Common myeloid progenitor, CD34-positive (primary cell): ENCODE measurements at regions not wholly inside any gene's neighbourhood (a gene's known extent, or its start where the extent isn't known, plus 50 kb on each side); places are given as distances from the start of the nearest gene placed in this dataset.
"Not testable (repeated sequence)": the region's sequence is repeated elsewhere in the genome, so short reads cannot be mapped to it uniquely, and the experiment has no call there.

Experiments
- CTCF ChIA-PET: fragments of 350-600 bp; sonication (Branson Sonifier 250); formaldehyde crosslinking; loops from one replicate; lab custom pipeline; 2021; ENCODE audit warnings: antibody characterized with exemption; lab: Charles Lee
- POLR2A ChIA-PET: fragments of 350-600 bp; sonication (Branson Sonifier 250); formaldehyde crosslinking; loops from one replicate; lab custom pipeline; 2021; ENCODE audit warnings: antibody characterized with exemption; lab: Charles Lee
- DNase-seq, 3 donors: peaks; one replicate each; pipeline versions ENCODE4 v3.0.0 to v3.0.0-alpha.2; 2013
- H3K27ac ChIP-seq, 2 experiments: 1 replicate in 1 of 2; 2 replicates in 1 of 2; pipeline ENCODE4 v1.7.0; 2013; ENCODE audit warnings: inconsistent platforms in 2 of 2, low read length in 2 of 2, mild to moderate bottlenecking in 2 of 2, low read depth in 1 of 2, moderate library complexity in 1 of 2; ENCODE audit not compliant: severe bottlenecking in 2 of 2, insufficient read depth in 1 of 2, poor library complexity in 1 of 2
- H3K27me3 ChIP-seq, 5 experiments: replicated peaks in 2 of 5; 1 replicate in 3 of 5; 2 replicates in 2 of 5; pipeline versions ENCODE4 v1.6.1 to v1.7.0; 2013; ENCODE audit warnings: low read length in 4 of 5, mild to moderate bottlenecking in 2 of 5, moderate library complexity in 2 of 5, inconsistent platforms in 1 of 5; ENCODE audit not compliant: insufficient read depth in 5 of 5, control insufficient read depth in 4 of 5
- H3K36me3 ChIP-seq, 4 experiments: 1 replicate in 2 of 4; 2 replicates in 2 of 4; pipeline versions ENCODE4 v1.6.1 to v1.7.0; 2013; ENCODE audit warnings: low read length in 3 of 4, control low read depth in 1 of 4, mild to moderate bottlenecking in 1 of 4; ENCODE audit not compliant: control insufficient read depth in 4 of 4, insufficient read depth in 4 of 4
- H3K4me1 ChIP-seq, 4 experiments: 1 replicate in 3 of 4; 2 replicates in 1 of 4; pipeline versions ENCODE4 v1.6.1 to v1.7.1; 2013; ENCODE audit warnings: low read length in 3 of 4, mild to moderate bottlenecking in 3 of 4, control low read depth in 1 of 4, inconsistent platforms in 1 of 4, moderate library complexity in 1 of 4; ENCODE audit not compliant: control insufficient read depth in 4 of 4, insufficient read depth in 4 of 4; ENCODE audit errors: control extremely low read depth in 1 of 4
- H3K4me3 ChIP-seq, 7 experiments: 1 replicate in 4 of 7; 2 replicates in 3 of 7; pipeline versions ENCODE4 v1.5.1 to v1.7.0; 2013; ENCODE audit warnings: mild to moderate bottlenecking in 7 of 7, low read length in 6 of 7, moderate library complexity in 6 of 7, inconsistent platforms in 2 of 7, low read depth in 2 of 7, control low read depth in 1 of 7; ENCODE audit not compliant: insufficient read depth in 4 of 7, control insufficient read depth in 1 of 7; ENCODE audit errors: extremely low read depth in 1 of 7
- H3K9me3 ChIP-seq, 5 experiments: 1 replicate in 4 of 5; 2 replicates in 1 of 5; pipeline versions ENCODE4 v1.6.1 to v1.7.1; 2013; ENCODE audit warnings: low read length in 4 of 5, mild to moderate bottlenecking in 2 of 5, inconsistent platforms in 1 of 5, low read depth in 1 of 5, moderate library complexity in 1 of 5; ENCODE audit not compliant: control insufficient read depth in 4 of 5, insufficient read depth in 2 of 5; ENCODE audit errors: control extremely low read depth in 1 of 5
- WGBS: methylation state at CpG from one replicate; pipeline ENCODE4 v1.1.5; 2013; ENCODE audit not compliant: insufficient coverage; 5-methylcytosine and 5-hydroxymethylcytosine counted together

GRCh38 chr12:5332551-5332950 is 99.4 kb upstream of the NTF3 start:
- Histone ChIP-seq H3K4me3 (no peak overlapping the region), H3K27me3 (no peaks in the 10 kb centered on the region), H3K9me3 (no peaks in the 10 kb centered on the region), H3K36me3 (no peaks in the 10 kb centered on the region), H3K27ac (no peak overlapping the region), H3K4me1 (no peaks in the 10 kb centered on the region)
- WGBS = 93% methylated on average over 2 of the region's 3 CpGs
- POLR2A ChIA-PET = no interaction called here
- CTCF ChIA-PET = no interaction called here
- DNase-seq = no peak

GRCh38 chr12:5333096-5333495 is 98.8 kb upstream of the NTF3 start:
- no peak overlapping the region for H3K27ac ChIP-seq
- H3K27me3 ChIP-seq = no peaks in the 10 kb centered on the region
- no peaks in the 10 kb centered on the region for H3K9me3 ChIP-seq
- WGBS = 95% methylated on average over 7 of the region's 7 CpGs
- H3K4me3 ChIP-seq = no peak overlapping the region
- ChIA-PET POLR2A (no interaction called here), CTCF (no interaction called here)
- no peak for DNase-seq
- H3K36me3 ChIP-seq = no peaks in the 10 kb centered on the region
- no peaks in the 10 kb centered on the region for H3K4me1 ChIP-seq

GRCh38 chr12:5335069-5335468 is 96.8 kb upstream of the NTF3 start:
- Histone ChIP-seq H3K27ac (no peak overlapping the region), H3K9me3 (no peaks in the 10 kb centered on the region), H3K4me1 (no peaks in the 10 kb centered on the region), H3K4me3 (no peak overlapping the region), H3K27me3 (no peaks in the 10 kb centered on the region), H3K36me3 (no peaks in the 10 kb centered on the region)
- CTCF ChIA-PET = interaction anchor here (1.2 kb wide), 1 partner anchor 18 kb away, joined by 3 read pairs; no protein-coding TSS in a partner anchor
- 100% methylated on average over 2 of the region's 2 CpGs for WGBS
- POLR2A ChIA-PET = no interaction called here
- no peak for DNase-seq

GRCh38 chr12:5341086-5341485 is 90.8 kb upstream of the NTF3 start:
- WGBS = no CpG with 5 or more reads among the region's 2 CpGs
- not testable (repeated sequence) for H3K27ac ChIP-seq

GRCh38 chr12:5343711-5344110 is 88.2 kb upstream of the NTF3 start:
- ChIA-PET POLR2A (no interaction called here), CTCF (interaction anchor here (0.6 kb wide), 1 partner anchor 21 kb away, joined by 3 read pairs; no protein-coding TSS in a partner anchor)
- Histone ChIP-seq H3K27ac (no peak overlapping the region), H3K27me3 (peaks cover 0 to 2% (median 0%) of the 10 kb centered on the region in 5 experiments), H3K36me3 (no peaks in the 10 kb centered on the region), H3K4me1 (no peaks in the 10 kb centered on the region), H3K4me3 (no peak overlapping the region), H3K9me3 (no peaks in the 10 kb centered on the region)
- WGBS = 100% methylated on average over 3 of the region's 3 CpGs
- DNase-seq = no peak

More at GRCh38 chr12:5341086-5341485, 90.8 kb upstream of the NTF3 start:
- H3K4me3 ChIP-seq, H3K36me3 ChIP-seq, CTCF ChIA-PET, DNase-seq, H3K27me3 ChIP-seq, POLR2A ChIA-PET, H3K9me3 ChIP-seq, H3K4me1 ChIP-seq: not testable (repeated sequence)

GRCh38 chr12:5344131-5344530 is 87.8 kb upstream of the NTF3 start:
- no peaks in the 10 kb centered on the region for H3K9me3 ChIP-seq
- ChIA-PET CTCF (no interaction called here), POLR2A (no interaction called here)
- H3K4me1 ChIP-seq = no peaks in the 10 kb centered on the region
- no peak for DNase-seq
- H3K36me3 ChIP-seq = no peaks in the 10 kb centered on the region
- peaks cover 0 to 4% (median 0%) of the 10 kb centered on the region in 5 experiments for H3K27me3 ChIP-seq
- no peak overlapping the region for H3K27ac ChIP-seq
- no peak overlapping the region for H3K4me3 ChIP-seq
- WGBS = 100% methylated on average over 1 of the region's 4 CpGs

GRCh38 chr12:5345534-5345933 is 86.4 kb upstream of the NTF3 start:
- peaks cover 0 to 9% (median 2%) of the 10 kb centered on the region in 5 experiments for H3K27me3 ChIP-seq
- H3K36me3 ChIP-seq = no peaks in the 10 kb centered on the region
- no peak for DNase-seq
- ChIA-PET POLR2A (no interaction called here), CTCF (no interaction called here)
- H3K4me3 ChIP-seq = no peak overlapping the region
- no peaks in the 10 kb centered on the region for H3K9me3 ChIP-seq
- no peak overlapping the region for H3K27ac ChIP-seq
- H3K4me1 ChIP-seq = no peaks in the 10 kb centered on the region
